ENCODE measurements at regions not wholly inside any gene's neighbourhood (a gene's known extent, or its start where the extent isn't known, plus 50 kb on each side); places are given as distances from the start of the nearest gene placed in this dataset.

- H3K9ac ChIP-seq (ENCODE audit: extremely low read depth, low read length, poor library complexity, severe bottlenecking): no peak overlapping the region
- H3K4me1 Mint-ChIP-seq: no peaks in the 10 kb centered on the region
- H3K27ac Mint-ChIP-seq: no peak overlapping the region
- WGBS, 2 experiments (ENCODE audit: insufficient coverage in 1 of 2, insufficient read length in 1 of 2): 95 to 98% methylated on average over 3 to 5 of the region's 6 CpGs
- TF ChIP-seq CTCF (conservative IDR thresholded peaks at IDR 0.05): no peak
- H3K36me3 Mint-ChIP-seq (ENCODE audit: low read depth): no peaks in the 10 kb centered on the region
- H3K36me3 ChIP-seq (ENCODE audit: control insufficient read depth, insufficient read depth, low read length): no peaks in the 10 kb centered on the region
- H3K4me3 ChIP-seq (ENCODE audit: low read length): no peak overlapping the region
- H3K27me3 Mint-ChIP-seq (ENCODE audit: insufficient read depth): no peaks in the 10 kb centered on the region
- DNase-seq: no peak
- H3K9me3 Mint-ChIP-seq: no peaks in the 10 kb centered on the region
- H3K4me3 Mint-ChIP-seq: no peak overlapping the region
- no peak overlapping the region for H3K27ac ChIP-seq (ENCODE audit: low read depth, low read length)
- no peaks in the 10 kb centered on the region for H3K4me1 ChIP-seq (ENCODE audit: control insufficient read depth, insufficient read depth, low read length)
- H3K9me3 ChIP-seq (ENCODE audit: control insufficient read depth, low read length): no peaks in the 10 kb centered on the region
- no peaks in the 10 kb centered on the region for H3K27me3 ChIP-seq (ENCODE audit: control insufficient read depth, insufficient read depth, low read length, poor library complexity, severe bottlenecking)
These were observed 416.4 kb downstream of the EFNA5 start for GRCh38 chr5:107254214-107254901.

GRCh38 chr5:107253246-107253645 is 417.5 kb downstream of the EFNA5 start:
- 92 to 100% methylated on average over 3 to 5 of the region's 5 CpGs for WGBS, 2 experiments (ENCODE audit: insufficient coverage in 1 of 2, insufficient read length in 1 of 2)
- no peaks in the 10 kb centered on the region for H3K4me1 Mint-ChIP-seq

GRCh38 chr5:107251151-107251550 is 419.6 kb downstream of the EFNA5 start:
- no peak for DNase-seq
- no peaks in the 10 kb centered on the region for H3K27me3 Mint-ChIP-seq (ENCODE audit: insufficient read depth)
- H3K9me3 Mint-ChIP-seq: no peaks in the 10 kb centered on the region
- Histone ChIP-seq H3K27ac (ENCODE audit: low read depth, low read length) (no peak overlapping the region), H3K4me1 (ENCODE audit: control insufficient read depth, insufficient read depth, low read length) (no peaks in the 10 kb centered on the region), H3K9ac (ENCODE audit: extremely low read depth, low read length, poor library complexity, severe bottlenecking) (no peak overlapping the region), H3K4me3 (ENCODE audit: low read length) (no peak overlapping the region), H3K36me3 (ENCODE audit: control insufficient read depth, insufficient read depth, low read length) (no peaks in the 10 kb centered on the region), H3K9me3 (ENCODE audit: control insufficient read depth, low read length) (no peaks in the 10 kb centered on the region), H3K27me3 (ENCODE audit: control insufficient read depth, insufficient read depth, low read length, poor library complexity, severe bottlenecking) (no peaks in the 10 kb centered on the region)
- no peak overlapping the region for H3K27ac Mint-ChIP-seq
- no peak for TF ChIP-seq CTCF (conservative IDR thresholded peaks at IDR 0.05)
- H3K4me1 Mint-ChIP-seq: no peaks in the 10 kb centered on the region
- 87 to 90% methylated on average over 2 of the region's 2 CpGs for WGBS, 2 experiments (ENCODE audit: insufficient coverage in 1 of 2, insufficient read length in 1 of 2)
- no peak overlapping the region for H3K4me3 Mint-ChIP-seq
- no peaks in the 10 kb centered on the region for H3K36me3 Mint-ChIP-seq (ENCODE audit: low read depth)

More at GRCh38 chr5:107253246-107253645, 417.5 kb downstream of the EFNA5 start:
- Mint-ChIP-seq H3K27ac (no peak overlapping the region), H3K27me3 (ENCODE audit: insufficient read depth) (no peaks in the 10 kb centered on the region), H3K4me3 (no peak overlapping the region), H3K36me3 (ENCODE audit: low read depth) (no peaks in the 10 kb centered on the region), H3K9me3 (no peaks in the 10 kb centered on the region)
- H3K4me1 ChIP-seq (ENCODE audit: control insufficient read depth, insufficient read depth, low read length): no peaks in the 10 kb centered on the region
- no peak for DNase-seq
- H3K27me3 ChIP-seq (ENCODE audit: control insufficient read depth, insufficient read depth, low read length, poor library complexity, severe bottlenecking): no peaks in the 10 kb centered on the region
- no peak overlapping the region for H3K27ac ChIP-seq (ENCODE audit: low read depth, low read length)
- TF ChIP-seq CTCF (conservative IDR thresholded peaks at IDR 0.05): no peak
- H3K9ac ChIP-seq (ENCODE audit: extremely low read depth, low read length, poor library complexity, severe bottlenecking): no peak overlapping the region
- H3K36me3 ChIP-seq (ENCODE audit: control insufficient read depth, insufficient read depth, low read length): no peaks in the 10 kb centered on the region
- H3K4me3 ChIP-seq (ENCODE audit: low read length): no peak overlapping the region
- no peaks in the 10 kb centered on the region for H3K9me3 ChIP-seq (ENCODE audit: control insufficient read depth, low read length)

Data from endodermal cell (in vitro differentiated cells).